Neutrophil (primary cell): ENCODE measurements at regions not wholly inside any gene's neighbourhood (a gene's known extent, or its start where the extent isn't known, plus 50 kb on each side); places are given as distances from the start of the nearest gene placed in this dataset.

Experiments used
- H3K27ac ChIP-seq: fragments of 200-600 bp; sonication (generic); 2 replicates; pipeline ENCODE4 v1.5.1; 2016; ENCODE audit warnings: mild to moderate bottlenecking, moderate library complexity
- H3K27me3 ChIP-seq: fragments of 200-600 bp; sonication (generic); 2 replicates; pipeline ENCODE4 v1.6.0; 2016; ENCODE audit warnings: mild to moderate bottlenecking
- H3K36me3 ChIP-seq: fragments of 200-600 bp; sonication (generic); 2 replicates; pipeline ENCODE4 v1.5.1; 2017
- H3K4me1 ChIP-seq, 2 experiments: fragments of 200-600 bp in 1 of 2; sonication (generic) in 1 of 2; 1 replicate in 1 of 2; 2 replicates in 1 of 2; pipeline versions ENCODE4 v1.5.1 to v1.6.1; 2013 to 2016; ENCODE audit warnings: low read depth in 1 of 2, low read length in 1 of 2, mild to moderate bottlenecking in 1 of 2, moderate library complexity in 1 of 2; ENCODE audit not compliant: control insufficient read depth in 1 of 2, insufficient read depth in 1 of 2
- H3K4me3 ChIP-seq, 2 experiments: fragments of 200-600 bp in 1 of 2; sonication (generic) in 1 of 2; 1 replicate in 1 of 2; 2 replicates in 1 of 2; pipeline ENCODE4 v1.5.1; 2013 to 2016; ENCODE audit warnings: low read depth in 1 of 2, low read length in 1 of 2, mild to moderate bottlenecking in 1 of 2, moderate library complexity in 1 of 2
- H3K9me3 ChIP-seq: fragments of 200-600 bp; sonication (generic); 2 replicates; pipeline ENCODE4 v1.5.1; 2016
- CTCF ChIP-seq: fragments of 200-600 bp; sonication (generic); IDR thresholded peaks from 2 replicates; pipeline ENCODE4 v1.5.1; 2016; ENCODE audit warnings: antibody characterized with exemption

GRCh38 chr12:19710811-19711793 is 271.8 kb downstream of the AEBP2 start:
- Histone ChIP-seq H3K9me3 (no peaks in the 10 kb centered on the region), H3K27me3 (no peaks in the 10 kb centered on the region), H3K4me1 (no peaks in the 10 kb centered on the region), H3K36me3 (no peaks in the 10 kb centered on the region), H3K27ac (no peak overlapping the region), H3K4me3 (no peak overlapping the region)
- no peak for TF ChIP-seq CTCF

DNA sequence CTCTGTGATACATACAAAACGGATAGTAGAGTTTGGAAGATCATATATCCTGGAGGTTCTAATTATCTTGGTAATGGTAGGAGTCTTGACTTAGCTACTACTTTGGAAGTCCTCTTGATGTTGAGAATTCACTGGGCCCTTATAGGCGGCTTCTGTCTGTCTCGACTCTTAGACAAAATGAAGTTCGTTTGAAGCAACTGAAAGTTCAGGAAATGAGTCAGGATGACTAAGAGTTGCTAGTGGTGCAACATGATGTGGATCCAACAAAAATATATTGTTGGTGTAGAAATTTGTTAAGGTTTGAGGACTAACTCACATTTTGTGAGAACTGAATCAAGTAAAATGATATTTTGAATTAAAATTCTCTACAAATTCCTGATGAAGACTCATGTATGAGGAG is 272.7 kb downstream of the AEBP2 start:
- H3K27ac ChIP-seq: no peak overlapping the region
- TF ChIP-seq CTCF: no peak

GRCh38 chr12:19718401-19718800 is 279.1 kb downstream of the AEBP2 start:
- no peak for TF ChIP-seq CTCF
- no peaks in the 10 kb centered on the region for H3K9me3 ChIP-seq
- H3K27ac ChIP-seq: no peak overlapping the region

More for the DNA sequence above, 272.7 kb downstream of the AEBP2 start:
- Histone ChIP-seq H3K9me3 (no peaks in the 10 kb centered on the region), H3K27me3 (no peaks in the 10 kb centered on the region), H3K4me1 (no peaks in the 10 kb centered on the region), H3K4me3 (no peak overlapping the region), H3K36me3 (no peaks in the 10 kb centered on the region)

GRCh38 chr12:19719672-19720071 is 280.4 kb downstream of the AEBP2 start:
- H3K4me1 ChIP-seq: no peaks in the 10 kb centered on the region
- H3K36me3 ChIP-seq: no peaks in the 10 kb centered on the region
- H3K9me3 ChIP-seq: no peaks in the 10 kb centered on the region
- TF ChIP-seq CTCF: no peak
- H3K27ac ChIP-seq: no peak overlapping the region
- H3K4me3 ChIP-seq: no peak overlapping the region
- no peaks in the 10 kb centered on the region for H3K27me3 ChIP-seq

More at GRCh38 chr12:19718401-19718800, 279.1 kb downstream of the AEBP2 start:
- no peaks in the 10 kb centered on the region for H3K36me3 ChIP-seq
- H3K4me3 ChIP-seq: no peak overlapping the region
- H3K27me3 ChIP-seq: no peaks in the 10 kb centered on the region
- no peaks in the 10 kb centered on the region for H3K4me1 ChIP-seq

- Histone ChIP-seq H3K4me3 (no peak overlapping the region), H3K27ac (no peak overlapping the region), H3K27me3 (no peaks in the 10 kb centered on the region), H3K36me3 (no peaks in the 10 kb centered on the region), H3K9me3 (peaks cover 21% of the 10 kb centered on the region), H3K4me1 (no peaks in the 10 kb centered on the region)
- TF ChIP-seq CTCF: no peak
These were observed 286.8 kb downstream of the AEBP2 start for GRCh38 chr12:19726122-19726521.
